Nephron progenitor cell (in vitro differentiated cells): ENCODE measurements at regions not wholly inside any gene's neighbourhood (a gene's known extent, or its start where the extent isn't known, plus 50 kb on each side); places are given as distances from the start of the nearest gene placed in this dataset.

Experiments
- DNase-seq: peaks from one replicate; pipeline ENCODE4 v3.0.0; 2021
- H3K27ac Mint-ChIP-seq: 2 replicates; pipeline ENCODE4 v1.8.0; 2021; ENCODE audit warnings: mild to moderate bottlenecking, moderate library complexity, mixed read lengths
- H3K27me3 Mint-ChIP-seq: 2 replicates; pipeline ENCODE4 v1.8.0; 2021; ENCODE audit warnings: mild to moderate bottlenecking, low read depth, mixed read lengths; ENCODE audit not compliant: poor library complexity
- H3K36me3 Mint-ChIP-seq: 2 replicates; pipeline ENCODE4 v1.8.0; 2021; ENCODE audit warnings: low read depth, mixed read lengths
- H3K4me1 Mint-ChIP-seq: 2 replicates; pipeline ENCODE4 v1.8.0; 2021; ENCODE audit warnings: mixed read lengths
- H3K4me3 Mint-ChIP-seq: 2 replicates; pipeline ENCODE4 v1.8.0; 2021; ENCODE audit warnings: mild to moderate bottlenecking, moderate library complexity, mixed read lengths
- H3K9me3 Mint-ChIP-seq: 2 replicates; pipeline ENCODE4 v1.8.0; 2021; ENCODE audit warnings: mild to moderate bottlenecking, moderate library complexity, mixed read lengths
- TF ChIP-seq, protein P1 (sequence below): fragments of 200-600 bp; sonication (generic); IDR thresholded peaks from 2 replicates; pipeline ENCODE4 v1.5.0; 2021; ENCODE audit warnings: antibody characterized with exemption

DNA sequence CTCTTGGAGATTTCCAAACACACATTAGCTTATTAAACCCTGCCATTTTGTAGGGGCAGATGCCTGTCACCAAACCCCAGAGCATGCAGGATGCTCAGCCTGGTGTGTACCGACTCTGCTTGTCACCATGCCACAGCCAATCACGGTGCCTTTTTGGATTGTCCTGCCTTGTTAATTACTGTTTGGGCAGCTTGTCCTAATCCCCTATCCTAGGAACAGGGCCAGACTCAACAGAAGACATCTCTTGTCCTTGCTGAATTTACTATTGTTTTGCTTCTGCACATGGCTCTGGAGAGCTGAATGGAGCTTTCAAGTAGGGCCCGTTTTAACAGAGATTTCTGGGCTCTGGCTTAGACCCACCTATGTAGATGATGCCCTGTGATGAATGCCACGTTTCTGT, 388.5 kb downstream of the AACS start:
- TF ChIP-seq, protein P1, sequence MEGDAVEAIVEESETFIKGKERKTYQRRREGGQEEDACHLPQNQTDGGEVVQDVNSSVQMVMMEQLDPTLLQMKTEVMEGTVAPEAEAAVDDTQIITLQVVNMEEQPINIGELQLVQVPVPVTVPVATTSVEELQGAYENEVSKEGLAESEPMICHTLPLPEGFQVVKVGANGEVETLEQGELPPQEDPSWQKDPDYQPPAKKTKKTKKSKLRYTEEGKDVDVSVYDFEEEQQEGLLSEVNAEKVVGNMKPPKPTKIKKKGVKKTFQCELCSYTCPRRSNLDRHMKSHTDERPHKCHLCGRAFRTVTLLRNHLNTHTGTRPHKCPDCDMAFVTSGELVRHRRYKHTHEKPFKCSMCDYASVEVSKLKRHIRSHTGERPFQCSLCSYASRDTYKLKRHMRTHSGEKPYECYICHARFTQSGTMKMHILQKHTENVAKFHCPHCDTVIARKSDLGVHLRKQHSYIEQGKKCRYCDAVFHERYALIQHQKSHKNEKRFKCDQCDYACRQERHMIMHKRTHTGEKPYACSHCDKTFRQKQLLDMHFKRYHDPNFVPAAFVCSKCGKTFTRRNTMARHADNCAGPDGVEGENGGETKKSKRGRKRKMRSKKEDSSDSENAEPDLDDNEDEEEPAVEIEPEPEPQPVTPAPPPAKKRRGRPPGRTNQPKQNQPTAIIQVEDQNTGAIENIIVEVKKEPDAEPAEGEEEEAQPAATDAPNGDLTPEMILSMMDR: no peak
- Mint-ChIP-seq H3K27ac (no peak overlapping the region), H3K36me3 (peaks cover 5% of the 10 kb centered on the region), H3K27me3 (peaks cover 4% of the 10 kb centered on the region), H3K4me1 (peaks cover 32% of the 10 kb centered on the region), H3K9me3 (peaks cover 30% of the 10 kb centered on the region), H3K4me3 (no peak overlapping the region)
- DNase-seq: no peak

DNA sequence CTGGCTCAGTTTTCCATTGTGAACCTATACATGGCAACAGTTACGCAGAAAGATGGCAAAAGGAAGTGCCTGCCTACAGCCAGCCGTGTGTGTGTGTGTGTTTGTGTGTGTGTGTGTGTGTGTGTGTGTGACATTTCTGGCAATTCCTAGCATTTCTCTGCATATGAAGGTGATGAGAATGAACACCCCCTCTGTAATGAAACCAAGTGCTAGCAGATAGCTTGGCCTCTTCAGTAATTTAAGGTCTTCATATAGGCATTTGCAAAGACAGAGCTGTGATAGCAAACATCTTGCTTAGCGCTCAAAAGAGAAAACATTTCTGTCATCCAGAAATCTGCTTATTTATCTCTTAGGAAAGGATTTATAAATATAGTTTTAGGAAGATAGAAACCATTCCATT, 389.1 kb downstream of the AACS start:
- H3K4me1 Mint-ChIP-seq: peaks cover 37% of the 10 kb centered on the region

DNA sequence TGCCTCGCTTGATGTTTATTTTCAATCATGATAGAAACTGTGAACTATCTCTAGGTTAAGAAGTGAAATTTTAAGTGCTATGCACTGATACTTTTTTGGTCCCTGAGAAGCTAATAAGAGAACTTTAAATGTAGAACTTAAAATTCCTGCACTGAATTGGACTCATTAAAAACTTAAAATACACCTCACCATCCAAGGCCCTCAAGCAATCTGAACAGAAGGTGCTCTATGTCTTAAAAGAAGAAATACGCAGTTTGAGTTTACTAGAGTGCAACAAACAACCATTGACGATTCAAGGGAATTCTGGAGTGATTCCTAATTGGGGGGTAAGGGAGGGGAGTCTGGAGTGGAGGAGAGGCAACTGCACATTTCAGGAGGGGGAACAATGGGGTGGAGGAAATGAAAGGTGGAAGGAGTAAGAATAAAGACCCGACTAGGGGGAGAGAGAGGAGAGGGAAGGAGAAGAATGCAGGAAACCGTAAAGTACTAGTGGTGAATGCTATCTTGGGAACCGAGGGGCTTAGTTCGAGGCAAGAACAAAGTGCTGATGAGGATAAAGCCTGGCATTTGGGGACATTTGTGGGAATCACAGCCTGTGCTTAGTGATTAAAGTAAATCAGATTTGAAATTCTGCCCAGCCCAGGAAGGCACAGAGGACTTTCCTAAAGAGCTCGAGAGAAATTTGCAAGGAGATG, 389.7 kb downstream of the AACS start:
- H3K27ac Mint-ChIP-seq: no peak overlapping the region
- DNase-seq: no peak
- TF ChIP-seq, protein P1: no peak

More for the DNA sequence above, 389.1 kb downstream of the AACS start:
- TF ChIP-seq, protein P1: no peak
- no peak for DNase-seq
- no peak overlapping the region for H3K4me3 Mint-ChIP-seq
- peaks cover 5% of the 10 kb centered on the region for H3K36me3 Mint-ChIP-seq
- peaks cover 4% of the 10 kb centered on the region for H3K27me3 Mint-ChIP-seq
- H3K27ac Mint-ChIP-seq: no peak overlapping the region
- H3K9me3 Mint-ChIP-seq: peaks cover 26% of the 10 kb centered on the region

DNA sequence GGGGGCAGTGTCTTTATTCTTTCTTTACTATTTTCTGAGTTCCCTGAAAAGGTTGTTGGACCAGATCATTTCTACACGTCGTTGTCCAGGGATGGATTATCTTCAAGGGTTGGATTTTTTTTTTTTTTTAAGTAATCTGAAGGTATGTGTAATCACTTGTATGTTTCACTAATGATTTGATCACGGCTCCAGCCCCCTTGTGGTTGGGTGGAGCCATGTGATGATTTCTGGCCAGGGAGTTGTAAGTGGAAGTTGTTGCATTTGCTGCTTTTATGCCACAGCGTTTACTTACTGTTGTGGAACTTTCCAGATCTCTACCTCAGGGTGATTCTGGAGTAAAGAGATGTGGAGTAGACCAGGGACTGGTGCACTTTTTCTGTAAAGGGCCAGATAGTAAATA, 390.3 kb downstream of the AACS start:
- Mint-ChIP-seq H3K27me3 (peaks cover 4% of the 10 kb centered on the region), H3K27ac (no peak overlapping the region), H3K9me3 (peaks cover 15% of the 10 kb centered on the region)

More for the DNA sequence above, 389.7 kb downstream of the AACS start:
- peaks cover 21% of the 10 kb centered on the region for H3K9me3 Mint-ChIP-seq
- H3K4me1 Mint-ChIP-seq: peaks cover 38% of the 10 kb centered on the region
- H3K27me3 Mint-ChIP-seq: peaks cover 4% of the 10 kb centered on the region
- H3K4me3 Mint-ChIP-seq: no peak overlapping the region
- peaks cover 5% of the 10 kb centered on the region for H3K36me3 Mint-ChIP-seq

DNA sequence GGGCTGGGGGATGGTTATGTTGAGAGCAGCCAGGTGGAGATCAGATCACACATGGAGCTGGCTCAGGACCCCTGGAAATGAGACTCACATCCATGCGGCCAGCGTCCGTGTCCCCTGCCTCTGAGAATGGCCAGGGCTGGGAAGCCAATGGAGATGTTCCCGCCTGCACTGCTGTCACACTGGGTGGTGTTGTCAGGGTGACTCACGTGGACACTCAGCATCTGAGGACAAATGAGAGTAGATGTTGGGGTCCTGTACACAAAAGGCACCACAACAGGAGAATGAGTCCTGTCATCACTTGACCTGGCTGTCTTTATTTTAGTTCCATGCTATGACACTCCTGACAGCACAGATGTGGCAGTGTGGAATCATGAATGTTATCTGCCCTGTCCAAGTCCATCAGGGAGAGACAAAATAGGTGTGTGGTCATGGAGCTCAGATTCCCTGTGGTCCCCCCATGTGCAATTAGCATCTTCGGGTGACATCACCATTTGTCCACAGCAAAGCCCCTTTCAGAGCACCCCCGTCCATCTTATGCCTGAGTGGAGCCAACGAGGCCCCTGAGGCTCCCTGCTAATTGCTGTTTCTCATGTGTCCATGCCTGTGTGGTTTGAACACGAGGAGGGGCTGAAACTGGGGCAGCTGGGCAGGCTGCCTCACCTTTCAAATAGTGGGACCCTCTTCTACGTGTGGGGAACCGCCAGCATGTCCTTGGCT, 393.5 kb downstream of the AACS start:
- Mint-ChIP-seq H3K4me1 (peaks cover 38% of the 10 kb centered on the region), H3K27me3 (peaks cover 4% of the 10 kb centered on the region), H3K27ac (no peak overlapping the region), H3K4me3 (no peak overlapping the region), H3K36me3 (no peaks in the 10 kb centered on the region), H3K9me3 (no peaks in the 10 kb centered on the region)
- TF ChIP-seq, protein P1: no peak
- no peak for DNase-seq

More for the DNA sequence above, 390.3 kb downstream of the AACS start:
- TF ChIP-seq, protein P1: peak; percentile 29
- no peak for DNase-seq
- peaks cover 38% of the 10 kb centered on the region for H3K4me1 Mint-ChIP-seq
- no peak overlapping the region for H3K4me3 Mint-ChIP-seq
- H3K36me3 Mint-ChIP-seq: peaks cover 5% of the 10 kb centered on the region
